AG08395 (cell line): ENCODE measurements at regions not wholly inside any gene's neighbourhood (a gene's known extent, or its start where the extent isn't known, plus 50 kb on each side); places are given as distances from the start of the nearest gene placed in this dataset.
"Not testable (repeated sequence)": the region's sequence is repeated elsewhere in the genome, so short reads cannot be mapped to it uniquely, and the experiment has no call there.

Experiments
- DNase-seq: peaks from one replicate; pipeline ENCODE4 v3.0.0; 2012; ENCODE audit warnings: mixed read lengths, low spot score

GRCh38 chr9:36521148-36521547, 51.5 kb upstream of the MELK start:
- no peak for DNase-seq

GRCh38 chr9:36517131-36517530, 55.6 kb upstream of the MELK start:
- no peak for DNase-seq

GRCh38 chr9:36504156-36504555, 68.5 kb upstream of the MELK start:
- no peak for DNase-seq

- no peak for DNase-seq
These were observed 69.3 kb upstream of the MELK start for GRCh38 chr9:36503172-36504088.

- DNase-seq = no peak
These were observed 71.0 kb upstream of the MELK start for GRCh38 chr9:36501727-36502126.

- not testable (repeated sequence) for DNase-seq
These were observed 71.8 kb upstream of the MELK start for GRCh38 chr9:36500931-36501330.

GRCh38 chr9:36499174-36499890, 73.4 kb upstream of the MELK start:
- DNase-seq = no peak

- DNase-seq = not testable (repeated sequence)
These were observed 79.1 kb upstream of the MELK start for GRCh38 chr9:36493564-36493963.

GRCh38 chr9:36492865-36493264, 79.8 kb upstream of the MELK start:
- no peak for DNase-seq

- DNase-seq = no peak
These were observed 83.2 kb upstream of the MELK start for GRCh38 chr9:36489453-36489852.

- DNase-seq = no peak
These were observed 84.3 kb upstream of the MELK start for GRCh38 chr9:36488389-36488756.

GRCh38 chr9:36487482-36488388, 85.0 kb upstream of the MELK start:
- DNase-seq = peak; percentile 94

GRCh38 chr9:36486933-36487481, 85.7 kb upstream of the MELK start:
- DNase-seq = peak; percentile 32

- peak; percentile 39 for DNase-seq
These were observed 86.3 kb upstream of the MELK start for GRCh38 chr9:36486329-36486932.

- DNase-seq = no peak
These were observed 85.7 kb upstream of the RNF38 start for GRCh38 chr9:36485647-36486328.

GRCh38 chr9:36484124-36484523, 84.1 kb upstream of the RNF38 start:
- no peak for DNase-seq

- DNase-seq = no peak
These were observed 79.0 kb upstream of the RNF38 start for GRCh38 chr9:36479101-36479500.

- no peak for DNase-seq
These were observed 71.3 kb upstream of the RNF38 start for GRCh38 chr9:36471359-36471758.

GRCh38 chr9:36470643-36471290, 70.7 kb upstream of the RNF38 start:
- peak; percentile 78 for DNase-seq

- DNase-seq = no peak
These were observed 63.4 kb upstream of the RNF38 start for GRCh38 chr9:36463467-36463866.
